ENCODE measurements at regions not wholly inside any gene's neighbourhood (a gene's known extent, or its start where the extent isn't known, plus 50 kb on each side); places are given as distances from the start of the nearest gene placed in this dataset.

GRCh38 chr20:16115911-16116552 lies 457.2 kb downstream of the KIF16B start (continued):
- TF ChIP-seq, protein P1, sequence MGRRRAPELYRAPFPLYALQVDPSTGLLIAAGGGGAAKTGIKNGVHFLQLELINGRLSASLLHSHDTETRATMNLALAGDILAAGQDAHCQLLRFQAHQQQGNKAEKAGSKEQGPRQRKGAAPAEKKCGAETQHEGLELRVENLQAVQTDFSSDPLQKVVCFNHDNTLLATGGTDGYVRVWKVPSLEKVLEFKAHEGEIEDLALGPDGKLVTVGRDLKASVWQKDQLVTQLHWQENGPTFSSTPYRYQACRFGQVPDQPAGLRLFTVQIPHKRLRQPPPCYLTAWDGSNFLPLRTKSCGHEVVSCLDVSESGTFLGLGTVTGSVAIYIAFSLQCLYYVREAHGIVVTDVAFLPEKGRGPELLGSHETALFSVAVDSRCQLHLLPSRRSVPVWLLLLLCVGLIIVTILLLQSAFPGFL (CRISPR knock-in tag; IDR thresholded peaks at IDR 0.05; ENCODE audit: borderline replicate concordance) = no peak
- TF ChIP-seq, protein P2, sequence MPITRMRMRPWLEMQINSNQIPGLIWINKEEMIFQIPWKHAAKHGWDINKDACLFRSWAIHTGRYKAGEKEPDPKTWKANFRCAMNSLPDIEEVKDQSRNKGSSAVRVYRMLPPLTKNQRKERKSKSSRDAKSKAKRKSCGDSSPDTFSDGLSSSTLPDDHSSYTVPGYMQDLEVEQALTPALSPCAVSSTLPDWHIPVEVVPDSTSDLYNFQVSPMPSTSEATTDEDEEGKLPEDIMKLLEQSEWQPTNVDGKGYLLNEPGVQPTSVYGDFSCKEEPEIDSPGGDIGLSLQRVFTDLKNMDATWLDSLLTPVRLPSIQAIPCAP (CRISPR knock-in tag; IDR thresholded peaks at IDR 0.05) = no peak
- TF ChIP-seq ZNF425 (CRISPR knock-in tag; conservative IDR thresholded peaks at IDR 0.05) = no peak
- TF ChIP-seq ZNF121 (CRISPR knock-in tag; IDR thresholded peaks at IDR 0.05) = no peak
- TF ChIP-seq, protein P3, sequence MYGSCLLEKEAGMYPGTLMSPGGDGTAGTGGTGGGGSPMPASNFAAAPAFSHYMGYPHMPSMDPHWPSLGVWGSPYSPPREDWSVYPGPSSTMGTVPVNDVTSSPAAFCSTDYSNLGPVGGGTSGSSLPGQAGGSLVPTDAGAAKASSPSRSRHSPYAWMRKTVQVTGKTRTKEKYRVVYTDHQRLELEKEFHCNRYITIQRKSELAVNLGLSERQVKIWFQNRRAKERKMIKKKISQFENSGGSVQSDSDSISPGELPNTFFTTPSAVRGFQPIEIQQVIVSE (CRISPR knock-in tag; IDR thresholded peaks at IDR 0.05; ENCODE audit: borderline replicate concordance) = no peak
- no peak for TF ChIP-seq PRRX2 (CRISPR knock-in tag; IDR thresholded peaks at IDR 0.05)
- no peak for TF ChIP-seq MXD4 (CRISPR knock-in tag; IDR thresholded peaks at IDR 0.05; ENCODE audit: borderline replicate concordance)
- TF ChIP-seq, protein P4, sequence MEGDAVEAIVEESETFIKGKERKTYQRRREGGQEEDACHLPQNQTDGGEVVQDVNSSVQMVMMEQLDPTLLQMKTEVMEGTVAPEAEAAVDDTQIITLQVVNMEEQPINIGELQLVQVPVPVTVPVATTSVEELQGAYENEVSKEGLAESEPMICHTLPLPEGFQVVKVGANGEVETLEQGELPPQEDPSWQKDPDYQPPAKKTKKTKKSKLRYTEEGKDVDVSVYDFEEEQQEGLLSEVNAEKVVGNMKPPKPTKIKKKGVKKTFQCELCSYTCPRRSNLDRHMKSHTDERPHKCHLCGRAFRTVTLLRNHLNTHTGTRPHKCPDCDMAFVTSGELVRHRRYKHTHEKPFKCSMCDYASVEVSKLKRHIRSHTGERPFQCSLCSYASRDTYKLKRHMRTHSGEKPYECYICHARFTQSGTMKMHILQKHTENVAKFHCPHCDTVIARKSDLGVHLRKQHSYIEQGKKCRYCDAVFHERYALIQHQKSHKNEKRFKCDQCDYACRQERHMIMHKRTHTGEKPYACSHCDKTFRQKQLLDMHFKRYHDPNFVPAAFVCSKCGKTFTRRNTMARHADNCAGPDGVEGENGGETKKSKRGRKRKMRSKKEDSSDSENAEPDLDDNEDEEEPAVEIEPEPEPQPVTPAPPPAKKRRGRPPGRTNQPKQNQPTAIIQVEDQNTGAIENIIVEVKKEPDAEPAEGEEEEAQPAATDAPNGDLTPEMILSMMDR (IDR thresholded peaks at IDR 0.05) = no peak
- TF ChIP-seq, protein P5, sequence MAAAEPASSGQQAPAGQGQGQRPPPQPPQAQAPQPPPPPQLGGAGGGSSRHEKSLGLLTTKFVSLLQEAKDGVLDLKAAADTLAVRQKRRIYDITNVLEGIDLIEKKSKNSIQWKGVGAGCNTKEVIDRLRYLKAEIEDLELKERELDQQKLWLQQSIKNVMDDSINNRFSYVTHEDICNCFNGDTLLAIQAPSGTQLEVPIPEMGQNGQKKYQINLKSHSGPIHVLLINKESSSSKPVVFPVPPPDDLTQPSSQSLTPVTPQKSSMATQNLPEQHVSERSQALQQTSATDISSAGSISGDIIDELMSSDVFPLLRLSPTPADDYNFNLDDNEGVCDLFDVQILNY (CRISPR knock-in tag; IDR thresholded peaks at IDR 0.05) = no peak

GRCh38 chr20:16113736-16114135 lies 459.5 kb downstream of the KIF16B start:
- no peak for TF ChIP-seq ZNF416 (CRISPR knock-in tag; IDR thresholded peaks at IDR 0.05)
- TF ChIP-seq, protein P6, sequence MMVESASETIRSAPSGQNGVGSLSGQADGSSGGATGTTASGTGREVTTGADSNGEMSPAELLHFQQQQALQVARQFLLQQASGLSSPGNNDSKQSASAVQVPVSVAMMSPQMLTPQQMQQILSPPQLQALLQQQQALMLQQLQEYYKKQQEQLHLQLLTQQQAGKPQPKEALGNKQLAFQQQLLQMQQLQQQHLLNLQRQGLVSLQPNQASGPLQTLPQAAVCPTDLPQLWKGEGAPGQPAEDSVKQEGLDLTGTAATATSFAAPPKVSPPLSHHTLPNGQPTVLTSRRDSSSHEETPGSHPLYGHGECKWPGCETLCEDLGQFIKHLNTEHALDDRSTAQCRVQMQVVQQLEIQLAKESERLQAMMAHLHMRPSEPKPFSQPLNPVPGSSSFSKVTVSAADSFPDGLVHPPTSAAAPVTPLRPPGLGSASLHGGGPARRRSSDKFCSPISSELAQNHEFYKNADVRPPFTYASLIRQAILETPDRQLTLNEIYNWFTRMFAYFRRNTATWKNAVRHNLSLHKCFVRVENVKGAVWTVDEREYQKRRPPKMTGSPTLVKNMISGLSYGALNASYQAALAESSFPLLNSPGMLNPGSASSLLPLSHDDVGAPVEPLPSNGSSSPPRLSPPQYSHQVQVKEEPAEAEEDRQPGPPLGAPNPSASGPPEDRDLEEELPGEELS (CRISPR knock-in tag; IDR thresholded peaks at IDR 0.05) = no peak
- no peak for TF ChIP-seq MYBL2 (CRISPR knock-in tag; IDR thresholded peaks at IDR 0.05)
- Mint-ChIP-seq H3K4me3 (no peak overlapping the region), H3K36me3 (peaks cover 2% of the 10 kb centered on the region; the same call in 1 of the 2 replicates), H3K27me3 (ENCODE audit: low read depth) (no peaks in the 10 kb centered on the region), H3K27ac (no peak overlapping the region), H3K4me1 (peaks cover 2% of the 10 kb centered on the region; the same call in 1 of the 2 replicates), H3K9me3 (peaks cover 25% of the 10 kb centered on the region)
- ChIA-PET CTCF (no interaction called here), POLR2A (no interaction called here)
- DNase-seq (ENCODE audit: low spot score) = no peak
- ATAC-seq = no peak

GRCh38 chr20:16111852-16112412 lies 461.3 kb downstream of the KIF16B start:
- H3K27ac Mint-ChIP-seq = no peak overlapping the region
- H3K4me1 Mint-ChIP-seq = peaks cover 7% of the 10 kb centered on the region
- ATAC-seq = no peak
- no peak overlapping the region for H3K4me3 Mint-ChIP-seq
- POLR2A ChIA-PET = no interaction called here
- H3K36me3 Mint-ChIP-seq = peaks cover 2% of the 10 kb centered on the region; the same call in 1 of the 2 replicates
- no peak for DNase-seq (ENCODE audit: low spot score)
- no peaks in the 10 kb centered on the region for H3K27me3 Mint-ChIP-seq (ENCODE audit: low read depth)
- CTCF ChIA-PET = no interaction called here
- peaks cover 21% of the 10 kb centered on the region for H3K9me3 Mint-ChIP-seq
- no peak for TF ChIP-seq JUN (CRISPR knock-in tag; IDR thresholded peaks at IDR 0.05)
- TF ChIP-seq, protein P7, sequence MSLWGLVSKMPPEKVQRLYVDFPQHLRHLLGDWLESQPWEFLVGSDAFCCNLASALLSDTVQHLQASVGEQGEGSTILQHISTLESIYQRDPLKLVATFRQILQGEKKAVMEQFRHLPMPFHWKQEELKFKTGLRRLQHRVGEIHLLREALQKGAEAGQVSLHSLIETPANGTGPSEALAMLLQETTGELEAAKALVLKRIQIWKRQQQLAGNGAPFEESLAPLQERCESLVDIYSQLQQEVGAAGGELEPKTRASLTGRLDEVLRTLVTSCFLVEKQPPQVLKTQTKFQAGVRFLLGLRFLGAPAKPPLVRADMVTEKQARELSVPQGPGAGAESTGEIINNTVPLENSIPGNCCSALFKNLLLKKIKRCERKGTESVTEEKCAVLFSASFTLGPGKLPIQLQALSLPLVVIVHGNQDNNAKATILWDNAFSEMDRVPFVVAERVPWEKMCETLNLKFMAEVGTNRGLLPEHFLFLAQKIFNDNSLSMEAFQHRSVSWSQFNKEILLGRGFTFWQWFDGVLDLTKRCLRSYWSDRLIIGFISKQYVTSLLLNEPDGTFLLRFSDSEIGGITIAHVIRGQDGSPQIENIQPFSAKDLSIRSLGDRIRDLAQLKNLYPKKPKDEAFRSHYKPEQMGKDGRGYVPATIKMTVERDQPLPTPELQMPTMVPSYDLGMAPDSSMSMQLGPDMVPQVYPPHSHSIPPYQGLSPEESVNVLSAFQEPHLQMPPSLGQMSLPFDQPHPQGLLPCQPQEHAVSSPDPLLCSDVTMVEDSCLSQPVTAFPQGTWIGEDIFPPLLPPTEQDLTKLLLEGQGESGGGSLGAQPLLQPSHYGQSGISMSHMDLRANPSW (CRISPR knock-in tag; conservative IDR thresholded peaks at IDR 0.05; ENCODE audit: low read depth) = no peak
- no peak for TF ChIP-seq NFE2L1 (CRISPR knock-in tag; IDR thresholded peaks at IDR 0.05)
- no peak for TF ChIP-seq ZNF121 (CRISPR knock-in tag; IDR thresholded peaks at IDR 0.05)
- TF ChIP-seq, protein P2 (CRISPR knock-in tag; IDR thresholded peaks at IDR 0.05) = no peak
